ENCODE measurements at regions not wholly inside any gene's neighbourhood (a gene's known extent, or its start where the extent isn't known, plus 50 kb on each side); places are given as distances from the start of the nearest gene placed in this dataset.

DNA sequence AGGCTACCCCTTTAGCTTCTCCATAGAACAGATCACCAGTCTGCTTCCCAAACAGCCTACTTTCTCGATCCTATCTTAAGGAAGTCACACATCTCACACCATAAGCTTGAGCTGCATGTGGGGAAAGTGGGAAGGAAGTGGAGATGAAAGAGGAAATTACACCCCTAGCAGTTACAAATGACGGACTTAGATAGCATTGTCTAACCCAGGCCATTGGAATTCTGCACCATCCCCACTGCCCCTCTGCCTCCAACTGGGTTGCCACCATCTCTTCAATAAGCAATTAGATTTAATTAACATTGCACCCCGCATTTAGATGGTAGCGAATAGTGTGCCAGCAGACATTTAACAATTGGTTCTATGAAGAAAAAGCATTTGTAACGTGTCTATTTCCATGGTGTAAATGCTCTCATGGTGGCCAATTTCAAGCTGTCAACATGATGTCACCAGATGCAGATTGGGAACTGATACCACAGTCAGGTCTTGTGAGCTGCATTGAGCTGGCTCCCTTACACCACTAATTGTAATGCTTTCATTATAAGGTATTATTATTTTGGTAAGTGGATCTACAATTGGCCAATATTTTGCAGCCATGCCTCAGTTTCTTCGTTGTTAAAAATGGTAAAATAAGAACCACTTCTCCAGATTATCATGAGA is 124.7 kb downstream of the CD24 start:
- Mint-ChIP-seq H3K27me3 (ENCODE audit: insufficient read depth, unreplicated experiment) (no peaks in the 10 kb centered on the region), H3K4me3 (ENCODE audit: unreplicated experiment) (no peak overlapping the region), H3K27ac (ENCODE audit: low read depth, unreplicated experiment) (no peak overlapping the region), H3K9me3 (ENCODE audit: unreplicated experiment) (no peaks in the 10 kb centered on the region), H3K36me3 (ENCODE audit: insufficient read depth, unreplicated experiment) (no peaks in the 10 kb centered on the region), H3K4me1 (ENCODE audit: insufficient read depth, unreplicated experiment) (no peaks in the 10 kb centered on the region)
- BruUV-seq (replicated peaks): no TSS peak
- ChIA-PET POLR2A (no interaction called here), CTCF (no interaction called here)
- intact Hi-C loops (cut with micrococcal nuclease): no loop called here
- no peak for DNase-seq (ENCODE audit: unreplicated experiment)
- TF ChIP-seq, protein P1, sequence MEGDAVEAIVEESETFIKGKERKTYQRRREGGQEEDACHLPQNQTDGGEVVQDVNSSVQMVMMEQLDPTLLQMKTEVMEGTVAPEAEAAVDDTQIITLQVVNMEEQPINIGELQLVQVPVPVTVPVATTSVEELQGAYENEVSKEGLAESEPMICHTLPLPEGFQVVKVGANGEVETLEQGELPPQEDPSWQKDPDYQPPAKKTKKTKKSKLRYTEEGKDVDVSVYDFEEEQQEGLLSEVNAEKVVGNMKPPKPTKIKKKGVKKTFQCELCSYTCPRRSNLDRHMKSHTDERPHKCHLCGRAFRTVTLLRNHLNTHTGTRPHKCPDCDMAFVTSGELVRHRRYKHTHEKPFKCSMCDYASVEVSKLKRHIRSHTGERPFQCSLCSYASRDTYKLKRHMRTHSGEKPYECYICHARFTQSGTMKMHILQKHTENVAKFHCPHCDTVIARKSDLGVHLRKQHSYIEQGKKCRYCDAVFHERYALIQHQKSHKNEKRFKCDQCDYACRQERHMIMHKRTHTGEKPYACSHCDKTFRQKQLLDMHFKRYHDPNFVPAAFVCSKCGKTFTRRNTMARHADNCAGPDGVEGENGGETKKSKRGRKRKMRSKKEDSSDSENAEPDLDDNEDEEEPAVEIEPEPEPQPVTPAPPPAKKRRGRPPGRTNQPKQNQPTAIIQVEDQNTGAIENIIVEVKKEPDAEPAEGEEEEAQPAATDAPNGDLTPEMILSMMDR (IDR thresholded peaks at IDR 0.05; ENCODE audit: unreplicated experiment): no peak

DNA sequence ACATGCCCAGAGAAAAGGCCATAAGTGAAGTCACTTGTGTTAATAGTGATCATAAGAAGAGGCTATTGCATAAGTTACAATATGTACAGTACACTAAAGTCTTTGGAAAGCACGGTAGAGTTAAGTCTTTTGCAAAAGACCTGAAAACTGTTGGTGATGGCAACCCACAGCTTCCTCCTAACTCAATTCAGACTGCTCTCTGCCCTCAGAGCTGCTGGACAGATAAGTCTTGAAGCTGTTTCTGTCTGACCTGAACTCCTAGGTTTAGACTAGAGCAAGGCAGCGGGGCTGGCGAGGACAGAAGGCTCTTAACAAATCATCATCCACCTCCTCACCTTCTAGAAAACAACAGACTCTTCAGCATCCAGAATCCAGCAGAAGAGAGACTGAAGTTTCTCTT is 125.4 kb downstream of the CD24 start:
- no TSS peak for BruUV-seq (replicated peaks)
- Mint-ChIP-seq H3K4me1 (ENCODE audit: insufficient read depth, unreplicated experiment) (no peaks in the 10 kb centered on the region), H3K27ac (ENCODE audit: low read depth, unreplicated experiment) (no peak overlapping the region), H3K9me3 (ENCODE audit: unreplicated experiment) (no peaks in the 10 kb centered on the region), H3K27me3 (ENCODE audit: insufficient read depth, unreplicated experiment) (no peaks in the 10 kb centered on the region), H3K4me3 (ENCODE audit: unreplicated experiment) (no peak overlapping the region), H3K36me3 (ENCODE audit: insufficient read depth, unreplicated experiment) (no peaks in the 10 kb centered on the region)
- intact Hi-C loops (cut with micrococcal nuclease): no loop called here
- DNase-seq (ENCODE audit: unreplicated experiment): no peak
- TF ChIP-seq, protein P1 (IDR thresholded peaks at IDR 0.05; ENCODE audit: unreplicated experiment): no peak
- POLR2A ChIA-PET: interaction anchor here (0.7 kb wide), 1 partner anchor 11 kb away, joined by 3 read pairs; no protein-coding TSS in a partner anchor
- CTCF ChIA-PET: interaction anchor here (0.6 kb wide), 1 partner anchor 1214 kb away, joined by 5 read pairs; no protein-coding TSS in a partner anchor

- no TSS peak for BruUV-seq (replicated peaks)
- H3K9me3 Mint-ChIP-seq (ENCODE audit: unreplicated experiment): no peaks in the 10 kb centered on the region
- H3K27ac Mint-ChIP-seq (ENCODE audit: low read depth, unreplicated experiment): no peak overlapping the region
- no peak for DNase-seq (ENCODE audit: unreplicated experiment)
- H3K36me3 Mint-ChIP-seq (ENCODE audit: insufficient read depth, unreplicated experiment): no peaks in the 10 kb centered on the region
- H3K4me3 Mint-ChIP-seq (ENCODE audit: unreplicated experiment): no peak overlapping the region
- POLR2A ChIA-PET: interaction anchor here (0.7 kb wide), 1 partner anchor 108 kb away, joined by 3 read pairs; no protein-coding TSS in a partner anchor
- no peaks in the 10 kb centered on the region for H3K27me3 Mint-ChIP-seq (ENCODE audit: insufficient read depth, unreplicated experiment)
- no peaks in the 10 kb centered on the region for H3K4me1 Mint-ChIP-seq (ENCODE audit: insufficient read depth, unreplicated experiment)
- CTCF ChIA-PET: no interaction called here
- intact Hi-C loops (cut with micrococcal nuclease): no loop called here
- TF ChIP-seq, protein P1 (IDR thresholded peaks at IDR 0.05; ENCODE audit: unreplicated experiment): no peak
Measured at GRCh38 chr6:106847116-106847515, 127.4 kb downstream of the CD24 start.

GRCh38 chr6:106844930-106845329 is 129.6 kb downstream of the CD24 start:
- no peaks in the 10 kb centered on the region for H3K27me3 Mint-ChIP-seq (ENCODE audit: insufficient read depth, unreplicated experiment)
- no peak overlapping the region for H3K27ac Mint-ChIP-seq (ENCODE audit: low read depth, unreplicated experiment)
- H3K4me1 Mint-ChIP-seq (ENCODE audit: insufficient read depth, unreplicated experiment): no peaks in the 10 kb centered on the region
- DNase-seq (ENCODE audit: unreplicated experiment): no peak
- BruUV-seq (replicated peaks): no TSS peak
- intact Hi-C loops (cut with micrococcal nuclease): no loop called here
- no peaks in the 10 kb centered on the region for H3K9me3 Mint-ChIP-seq (ENCODE audit: unreplicated experiment)
- no peak overlapping the region for H3K4me3 Mint-ChIP-seq (ENCODE audit: unreplicated experiment)
- ChIA-PET POLR2A (no interaction called here), CTCF (interaction anchor here (0.6 kb wide), 2 partner anchors 246 to 395 kb away, joined by 3 read pairs; no protein-coding TSS in a partner anchor)
- TF ChIP-seq, protein P1 (IDR thresholded peaks at IDR 0.05; ENCODE audit: unreplicated experiment): no peak
- H3K36me3 Mint-ChIP-seq (ENCODE audit: insufficient read depth, unreplicated experiment): no peaks in the 10 kb centered on the region

Data from MCF 10A (cell line).